Activated CD8-positive, alpha-beta memory T cell treated with anti-CD3 and anti-CD28 coated beads, Interleukin-2, amount 10 ng/mL, durations not matched to agents 7 days and 5 days (primary cell): ENCODE measurements at regions not wholly inside any gene's neighbourhood (a gene's known extent, or its start where the extent isn't known, plus 50 kb on each side); places are given as distances from the start of the nearest gene placed in this dataset.
"Not testable (repeated sequence)": the region's sequence is repeated elsewhere in the genome, so short reads cannot be mapped to it uniquely, and the experiment has no call there.

ENCODE experiments used
- ATAC-seq: fragments of 150-1000 bp; cut with Tn5 transposase; one replicate; pipeline ENCODE4 v1.10.0; 2021; ENCODE audit warnings: moderate library complexity
- CTCF ChIA-PET: fragments of 350-600 bp; sonication (Branson Sonifier 250); formaldehyde crosslinking; loops from one replicate; lab custom pipeline; 2021; ENCODE audit warnings: antibody characterized with exemption; lab: Charles Lee
- DNase-seq: peaks from one replicate; pipeline ENCODE4 v3.0.0-alpha.2; 2020
- H3K27ac Mint-ChIP-seq: one replicate; pipeline ENCODE4 v1.8.0; 2021; ENCODE audit warnings: mild to moderate bottlenecking, mixed read lengths
- H3K27me3 Mint-ChIP-seq: one replicate; pipeline ENCODE4 v1.8.0; 2021; ENCODE audit warnings: mixed read lengths
- H3K36me3 Mint-ChIP-seq: one replicate; pipeline ENCODE4 v1.8.0; 2021; ENCODE audit warnings: mild to moderate bottlenecking, mixed read lengths
- H3K4me1 Mint-ChIP-seq: one replicate; pipeline ENCODE4 v1.8.0; 2021; ENCODE audit warnings: mixed read lengths
- H3K4me3 Mint-ChIP-seq: one replicate; pipeline ENCODE4 v1.8.0; 2021; ENCODE audit warnings: mild to moderate bottlenecking, moderate library complexity, mixed read lengths
- H3K9me3 Mint-ChIP-seq: one replicate; pipeline ENCODE4 v1.8.0; 2022; ENCODE audit warnings: low read depth, mixed read lengths

DNA sequence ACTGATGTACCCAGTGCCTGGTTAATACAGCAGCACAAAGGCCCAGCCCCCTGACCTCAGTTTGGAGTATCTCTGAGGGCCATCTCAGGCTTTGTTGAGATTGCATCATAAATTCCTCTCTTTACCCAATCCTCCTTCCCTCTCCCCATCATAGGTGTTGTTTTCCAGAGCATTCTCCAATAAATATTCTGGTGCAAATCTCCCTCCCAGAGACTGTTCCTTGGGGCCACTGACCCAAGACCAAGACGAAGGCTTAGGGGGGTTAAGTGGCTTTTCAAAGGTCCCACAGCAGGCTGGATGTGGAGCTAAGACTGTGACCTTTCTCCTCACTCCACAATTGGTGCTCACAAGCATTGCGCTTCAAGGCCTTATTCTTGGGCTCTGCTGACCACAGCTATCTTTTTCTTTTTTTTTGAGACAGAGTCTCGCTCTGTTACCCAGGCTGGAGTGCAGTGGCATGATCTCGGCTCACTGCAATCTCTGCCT is 72.4 kb upstream of the ZMYND8 start:
- Mint-ChIP-seq H3K4me1 (peaks cover under 1% of the 10 kb centered on the region), H3K4me3 (no peak overlapping the region), H3K9me3 (peaks cover 3% of the 10 kb centered on the region), H3K27me3 (no peaks in the 10 kb centered on the region), H3K36me3 (peaks cover 11% of the 10 kb centered on the region), H3K27ac (no peak overlapping the region)
- DNase-seq = no peak
- no peak for ATAC-seq
- CTCF ChIA-PET = no interaction called here

DNA sequence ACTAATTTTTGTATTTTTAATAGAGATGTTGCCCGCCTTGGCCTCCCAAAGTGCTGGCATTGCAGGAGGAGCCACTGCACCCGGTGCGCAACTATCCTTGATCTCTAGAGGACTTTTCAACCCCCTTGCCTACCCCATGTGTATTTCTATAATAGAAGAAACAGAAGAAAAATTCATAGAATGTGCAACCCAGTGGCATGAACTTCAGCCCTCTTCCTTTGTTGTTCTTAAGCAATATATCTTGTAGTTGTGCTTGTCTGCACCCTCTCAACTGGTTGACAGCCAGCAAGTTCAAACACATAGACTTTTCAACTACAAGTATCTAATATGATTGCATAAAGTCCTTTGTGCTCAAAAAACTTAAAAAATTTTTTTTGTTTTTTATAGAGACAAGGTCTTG is 72.3 kb upstream of the NCOA3 start:
- Mint-ChIP-seq H3K4me1 (peaks cover 3% of the 10 kb centered on the region), H3K27me3 (no peaks in the 10 kb centered on the region), H3K36me3 (peaks cover 11% of the 10 kb centered on the region), H3K9me3 (peaks cover 3% of the 10 kb centered on the region), H3K27ac (no peak overlapping the region), H3K4me3 (no peak overlapping the region)
- DNase-seq (no peak), ATAC-seq (no peak)
- CTCF ChIA-PET = no interaction called here

DNA sequence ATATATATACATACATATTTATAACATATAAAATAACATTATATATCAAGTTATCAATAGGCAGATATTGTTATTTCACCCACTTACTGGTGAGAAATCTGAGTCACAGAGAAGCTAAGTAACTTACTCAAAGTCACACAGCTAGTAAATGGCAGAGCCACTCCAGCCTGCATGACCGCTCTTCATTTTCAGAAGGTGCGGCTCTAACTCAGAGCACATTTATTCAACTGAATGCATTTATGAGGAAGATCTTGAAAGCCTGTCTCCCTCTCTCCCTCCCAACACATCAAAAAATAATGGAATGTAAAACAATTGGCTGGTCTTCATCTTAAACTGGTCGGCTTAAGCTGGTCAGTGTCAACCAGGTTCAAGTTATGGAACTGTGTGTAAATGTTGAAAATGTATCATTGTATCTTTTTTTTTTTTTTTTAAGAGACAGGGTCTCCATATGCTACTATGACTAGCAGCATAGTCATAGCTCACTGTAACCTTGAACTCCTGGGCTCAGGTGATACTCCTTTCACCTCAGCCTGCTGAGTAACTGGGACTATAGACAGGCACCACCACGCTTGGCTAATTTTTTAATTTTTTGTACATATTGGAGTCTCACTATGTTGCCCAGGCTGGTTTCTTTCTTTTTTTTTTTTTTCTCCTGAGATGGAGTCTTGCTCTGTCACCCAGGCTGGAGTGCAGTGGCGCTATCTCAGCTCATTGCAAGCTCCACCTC is 70.7 kb upstream of the NCOA3 start:
- DNase-seq (no peak), ATAC-seq (no peak)
- Mint-ChIP-seq H3K27ac (no peak overlapping the region), H3K36me3 (peaks cover 11% of the 10 kb centered on the region), H3K4me3 (no peak overlapping the region), H3K27me3 (no peaks in the 10 kb centered on the region), H3K4me1 (peaks cover 3% of the 10 kb centered on the region), H3K9me3 (peaks cover 3% of the 10 kb centered on the region)
- CTCF ChIA-PET = interaction anchor here (0.7 kb wide), 1 partner anchor 57 kb away, joined by 3 read pairs; no protein-coding TSS in a partner anchor

DNA sequence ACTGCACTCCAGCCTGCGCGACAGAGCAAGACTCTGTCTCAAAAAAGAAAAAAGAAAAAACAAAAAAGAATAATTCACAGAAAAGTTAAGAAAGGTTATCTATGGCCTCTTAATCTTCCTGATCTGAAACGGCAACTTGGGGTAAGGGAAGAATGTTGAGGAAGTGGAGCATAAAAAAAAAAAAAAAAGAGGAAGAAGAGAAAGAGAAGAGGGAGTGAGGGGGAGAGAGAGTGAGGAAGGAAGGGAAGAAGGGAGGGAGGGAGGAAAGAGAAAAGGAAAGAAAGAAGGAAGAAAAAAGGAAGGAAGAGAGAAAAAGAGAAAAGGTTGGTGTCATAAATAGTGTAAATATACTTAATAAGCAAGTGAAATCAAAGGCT is 68.9 kb upstream of the NCOA3 start:
- Mint-ChIP-seq H3K27me3 (no peaks in the 10 kb centered on the region), H3K9me3 (no peaks in the 10 kb centered on the region), H3K4me1 (peaks cover 3% of the 10 kb centered on the region), H3K36me3 (peaks cover 2% of the 10 kb centered on the region), H3K27ac (no peak overlapping the region), H3K4me3 (no peak overlapping the region)
- CTCF ChIA-PET = interaction anchor here (0.6 to 0.8 kb wide), 2 partner anchors 48 to 163 kb away, joined by 3 to 4 read pairs; no protein-coding TSS in a partner anchor
- DNase-seq = no peak
- no peak for ATAC-seq

DNA sequence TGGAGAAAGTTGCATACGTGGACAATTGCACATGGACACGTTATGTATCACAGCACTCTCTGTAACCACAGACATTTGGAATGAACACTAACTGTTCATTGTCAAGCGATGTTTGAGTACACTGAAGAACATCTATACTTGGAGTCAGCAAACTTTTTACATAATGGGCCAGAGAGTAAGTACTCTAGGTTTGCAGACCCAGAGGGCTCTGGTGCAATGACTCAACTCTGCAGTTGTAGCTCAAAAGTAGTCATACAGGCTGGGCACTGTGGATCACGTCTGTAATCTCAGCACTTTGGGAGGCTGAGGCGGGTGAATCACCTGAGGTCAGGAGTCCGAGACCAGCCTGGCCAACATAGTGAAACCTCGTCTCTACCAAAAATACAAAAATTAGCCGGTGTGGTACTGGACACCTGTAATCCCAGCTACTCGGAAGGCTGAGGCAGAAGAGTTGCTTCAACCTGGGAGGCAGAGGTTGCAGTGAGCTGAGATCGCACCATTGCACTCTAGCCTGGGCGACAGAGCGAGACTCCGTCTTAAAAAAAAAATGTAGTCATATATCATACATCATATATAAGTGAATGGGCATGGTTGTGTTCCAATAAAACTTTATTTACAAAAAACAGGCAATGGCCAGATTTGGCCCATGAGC is 67.4 kb upstream of the NCOA3 start:
- DNase-seq, H3K4me3 Mint-ChIP-seq, H3K36me3 Mint-ChIP-seq, ATAC-seq, H3K27ac Mint-ChIP-seq, H3K27me3 Mint-ChIP-seq, H3K9me3 Mint-ChIP-seq: not testable (repeated sequence)
- CTCF ChIA-PET = interaction anchor here (1.0 kb wide), 1 partner anchor 18 kb away, joined by 3 read pairs; no protein-coding TSS in a partner anchor
- H3K4me1 Mint-ChIP-seq = peaks cover 13% of the 10 kb centered on the region

DNA sequence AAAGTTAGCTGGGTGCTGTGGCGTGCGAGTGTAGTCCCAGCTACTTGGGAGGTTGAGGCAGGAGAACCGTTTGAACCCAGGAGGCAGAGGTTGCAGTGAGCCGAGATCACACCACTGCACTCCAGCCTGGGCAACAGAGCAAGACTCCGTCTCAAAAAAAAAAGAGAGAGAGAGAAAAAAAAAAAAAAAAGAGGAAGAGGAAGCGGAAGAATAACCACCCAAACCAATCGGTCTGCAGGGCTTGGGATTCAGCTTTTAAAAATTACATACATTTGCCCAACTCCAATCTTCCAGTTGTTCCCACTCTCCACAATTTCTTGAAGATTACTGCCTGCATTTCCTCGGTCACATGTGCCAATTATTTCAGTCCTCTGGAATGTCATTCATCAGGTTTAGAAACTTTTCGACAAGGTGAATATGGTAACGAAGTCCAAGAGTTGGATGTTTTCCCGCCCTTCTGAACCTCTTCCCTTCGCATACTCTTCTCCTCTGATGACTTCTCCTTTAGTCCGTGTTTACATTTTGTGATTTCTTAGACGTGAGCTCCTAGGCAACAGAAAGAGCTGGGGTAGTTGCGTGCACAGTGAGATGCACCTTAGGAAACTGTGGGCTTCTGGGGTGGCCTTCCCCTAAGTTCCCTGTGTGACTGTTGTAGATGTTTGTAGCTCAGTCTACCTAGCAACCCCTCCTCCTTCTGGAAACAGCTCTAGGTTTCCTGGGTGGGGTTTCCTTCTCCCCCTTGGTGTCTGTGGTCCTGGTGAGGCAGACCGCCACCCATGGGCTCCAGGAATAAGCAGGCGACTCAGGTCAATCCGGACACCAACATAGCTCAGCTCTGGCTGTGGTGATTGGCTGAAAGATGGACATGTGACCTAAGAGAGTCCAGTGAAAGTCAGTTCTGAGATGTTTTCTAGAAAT is 63.0 kb upstream of the NCOA3 start:
- no peaks in the 10 kb centered on the region for H3K9me3 Mint-ChIP-seq
- H3K4me1 Mint-ChIP-seq = peaks cover 16% of the 10 kb centered on the region
- DNase-seq = peak; percentile 57
- H3K27me3 Mint-ChIP-seq = no peaks in the 10 kb centered on the region
- ATAC-seq = peak; percentile 55
- CTCF ChIA-PET = interaction anchor here (1.4 to 2.0 kb wide), 4 partner anchors 14 to 166 kb away, joined by 3 to 8 read pairs (median 5); no protein-coding TSS in a partner anchor
- H3K27ac Mint-ChIP-seq = peak overlapping the region; percentile 8
- no peak overlapping the region for H3K4me3 Mint-ChIP-seq
- H3K36me3 Mint-ChIP-seq = no peaks in the 10 kb centered on the region

DNA sequence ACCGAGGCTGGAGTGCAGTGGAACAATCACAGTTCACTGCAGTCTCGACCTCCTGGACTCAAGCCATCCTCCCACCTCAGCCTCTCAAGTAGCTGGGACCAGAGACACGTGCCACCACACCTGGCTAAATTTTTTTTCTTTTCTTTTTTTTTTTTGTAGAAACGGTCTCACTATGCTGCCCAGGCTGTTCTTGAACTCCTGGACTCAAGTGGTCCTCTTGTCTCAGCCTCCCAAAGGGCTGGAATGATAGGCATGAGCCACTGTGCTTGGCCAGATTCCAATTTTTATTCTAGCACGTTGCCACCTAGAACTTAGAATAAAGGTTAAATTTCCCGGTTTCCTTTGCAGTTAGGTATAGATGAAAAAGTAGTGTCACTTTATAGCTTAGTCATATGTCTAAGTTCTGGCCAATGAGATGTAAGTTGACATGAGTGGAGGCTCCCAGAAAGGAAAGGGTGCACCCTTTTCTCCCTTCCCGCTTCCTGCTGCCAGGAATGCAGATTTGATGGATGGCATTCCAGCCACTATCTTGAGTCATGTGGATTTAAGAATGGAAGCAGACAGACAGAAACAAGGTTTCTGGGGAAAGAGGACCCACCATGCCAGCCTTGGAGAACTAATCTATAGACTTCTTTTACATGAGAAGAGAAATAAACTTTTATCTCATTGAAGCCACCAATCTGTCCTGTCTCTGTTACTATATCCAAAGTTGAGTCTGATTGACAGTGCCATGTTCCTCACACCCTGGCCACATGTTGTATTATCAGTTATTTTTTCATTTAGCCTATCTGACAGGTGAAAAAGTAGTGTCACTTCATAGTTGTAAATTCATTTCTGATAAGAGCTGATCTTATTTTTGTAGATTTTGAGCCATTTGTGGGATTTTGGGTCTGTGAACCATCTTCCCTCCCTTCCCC is 60.6 kb upstream of the NCOA3 start:
- Mint-ChIP-seq H3K4me3 (no peak overlapping the region), H3K4me1 (peaks cover 13% of the 10 kb centered on the region), H3K9me3 (no peaks in the 10 kb centered on the region), H3K36me3 (no peaks in the 10 kb centered on the region), H3K27ac (no peak overlapping the region), H3K27me3 (no peaks in the 10 kb centered on the region)
- CTCF ChIA-PET = interaction anchor here (0.8 to 1.6 kb wide), 2 partner anchors 57 to 180 kb away, joined by 3 to 4 read pairs; no protein-coding TSS in a partner anchor
- no peak for ATAC-seq
- no peak for DNase-seq

DNA sequence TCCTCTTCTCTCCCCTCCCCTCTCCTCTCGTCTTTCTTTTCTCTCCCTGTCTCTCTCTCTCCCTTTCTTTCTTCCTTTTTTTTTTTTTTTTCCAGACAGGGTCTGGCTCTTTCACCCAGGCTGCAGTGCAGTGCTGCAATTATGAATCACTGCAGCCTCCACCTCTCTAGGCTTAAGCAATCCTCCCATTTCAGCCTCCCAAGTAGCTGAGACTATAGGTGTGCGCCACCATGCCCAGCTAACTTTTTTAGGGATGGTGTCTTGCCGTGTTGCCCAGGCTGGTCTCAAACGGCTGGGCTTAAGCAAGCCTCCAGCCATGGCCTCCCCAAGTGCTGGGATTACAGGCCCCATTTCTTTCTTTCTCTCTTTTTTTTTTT is 59.9 kb upstream of the NCOA3 start:
- H3K4me1 Mint-ChIP-seq = peaks cover 13% of the 10 kb centered on the region
- ATAC-seq (no peak), DNase-seq (no peak)
- H3K9me3 Mint-ChIP-seq = no peaks in the 10 kb centered on the region
- CTCF ChIA-PET = interaction anchor here (1.6 kb wide), 1 partner anchor 58 kb away, joined by 4 read pairs; no protein-coding TSS in a partner anchor
- no peak overlapping the region for H3K27ac Mint-ChIP-seq
- no peak overlapping the region for H3K4me3 Mint-ChIP-seq
- H3K27me3 Mint-ChIP-seq = no peaks in the 10 kb centered on the region
- no peaks in the 10 kb centered on the region for H3K36me3 Mint-ChIP-seq

DNA sequence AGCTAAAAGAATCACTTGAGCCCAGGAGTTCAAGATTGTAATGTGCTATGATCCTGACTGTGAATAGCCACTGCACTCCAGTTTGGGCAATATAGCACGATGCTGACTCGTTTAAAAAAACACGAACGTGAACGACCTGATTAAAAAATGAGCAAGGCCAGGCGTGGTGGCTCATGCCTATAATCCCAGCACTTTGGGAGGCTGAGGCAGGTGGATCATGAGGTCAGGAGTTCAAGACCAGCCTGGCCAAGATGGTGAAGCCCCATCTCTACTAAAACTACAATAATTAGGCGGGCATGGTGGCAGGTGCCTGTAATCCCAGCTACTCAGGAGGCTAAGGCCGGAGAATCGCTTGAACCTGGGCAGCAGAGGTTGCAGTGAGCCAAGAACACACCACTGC is 58.6 kb upstream of the NCOA3 start:
- not testable (repeated sequence) for ATAC-seq, DNase-seq, H3K36me3 Mint-ChIP-seq, H3K27ac Mint-ChIP-seq, H3K27me3 Mint-ChIP-seq, H3K9me3 Mint-ChIP-seq, H3K4me3 Mint-ChIP-seq
- CTCF ChIA-PET = interaction anchor here (0.6 kb wide), 1 partner anchor 13 kb away, joined by 3 read pairs; no protein-coding TSS in a partner anchor
- peaks cover 13% of the 10 kb centered on the region for H3K4me1 Mint-ChIP-seq

DNA sequence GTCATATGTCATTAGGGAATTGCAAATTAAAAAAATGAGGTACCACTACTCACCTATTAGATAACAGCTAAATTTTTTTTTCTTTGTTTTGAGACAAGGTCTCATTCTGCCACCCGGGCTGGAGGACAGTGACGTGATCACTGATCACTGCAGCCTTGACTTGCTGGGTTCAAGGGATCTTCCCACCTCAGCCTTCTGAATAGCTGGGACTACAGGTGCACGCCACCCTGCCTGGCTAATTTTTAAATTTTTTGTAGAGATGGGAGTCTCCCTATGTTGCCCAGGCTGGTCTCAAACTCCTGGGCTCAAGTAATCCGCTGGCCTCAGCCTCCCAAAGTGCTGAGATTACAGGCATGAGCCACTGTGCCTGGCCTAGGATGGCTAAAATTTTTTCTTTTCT is 57.1 kb upstream of the NCOA3 start:
- H3K9me3 Mint-ChIP-seq = no peaks in the 10 kb centered on the region
- DNase-seq = no peak
- H3K27ac Mint-ChIP-seq = no peak overlapping the region
- H3K27me3 Mint-ChIP-seq = no peaks in the 10 kb centered on the region
- H3K4me1 Mint-ChIP-seq = peaks cover 3% of the 10 kb centered on the region
- no peak overlapping the region for H3K4me3 Mint-ChIP-seq
- no peaks in the 10 kb centered on the region for H3K36me3 Mint-ChIP-seq
- CTCF ChIA-PET = no interaction called here
- no peak for ATAC-seq

DNA sequence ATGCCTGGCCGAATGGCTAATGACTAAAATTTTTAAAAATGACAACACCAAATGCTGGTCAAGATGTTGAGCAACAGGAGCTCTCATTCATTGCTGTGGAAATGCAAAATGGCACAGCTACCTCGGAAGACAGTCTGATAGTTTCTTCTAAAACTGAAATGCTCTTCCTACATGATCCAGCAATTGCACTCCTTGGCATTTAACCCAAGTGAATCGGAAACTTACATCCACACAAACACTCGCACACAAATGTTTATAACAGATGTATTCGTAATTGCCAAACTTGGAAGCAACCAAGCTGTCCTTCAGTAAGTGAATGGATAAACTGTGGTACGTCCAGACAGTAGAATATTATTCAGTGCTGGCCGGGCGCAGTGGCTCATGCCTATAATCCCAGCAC is 56.4 kb upstream of the NCOA3 start:
- ATAC-seq (no peak), DNase-seq (no peak)
- Mint-ChIP-seq H3K36me3 (no peaks in the 10 kb centered on the region), H3K27ac (no peak overlapping the region), H3K9me3 (no peaks in the 10 kb centered on the region), H3K4me3 (no peak overlapping the region), H3K27me3 (no peaks in the 10 kb centered on the region), H3K4me1 (peaks cover 3% of the 10 kb centered on the region)
- CTCF ChIA-PET = no interaction called here
